Bronchial epithelial cell (primary cell): ENCODE measurements at regions not wholly inside any gene's neighbourhood (a gene's known extent, or its start where the extent isn't known, plus 50 kb on each side); places are given as distances from the start of the nearest gene placed in this dataset.

Experiments used
- DNase-seq: peaks from one replicate; pipeline ENCODE4 v3.0.0-alpha.2; 2010; ENCODE audit warnings: low read depth
- FAIRE-seq: peaks from 2 replicates; lab custom pipeline; 2011; peaks lifted over from hg19 to GRCh38; lab: Jason Lieb, UNC
- H3K27me3 ChIP-seq: 2 replicates; pipeline ENCODE4 v1.5.1; 2011; ENCODE audit warnings: low read length; ENCODE audit not compliant: control insufficient read depth, insufficient read depth
- H3K36me3 ChIP-seq: 2 replicates; pipeline ENCODE4 v1.5.1; 2011; ENCODE audit warnings: low read length; ENCODE audit not compliant: control insufficient read depth, insufficient read depth
- H3K4me3 ChIP-seq: 2 replicates; pipeline ENCODE4 v1.5.1; 2011; ENCODE audit warnings: mild to moderate bottlenecking, low read depth, low read length, control low read depth
- TF ChIP-seq, protein P1 (sequence below): IDR thresholded peaks from 2 replicates; pipeline ENCODE4 v1.5.1; 2011; ENCODE audit warnings: mild to moderate bottlenecking, moderate library complexity, low read length, control low read depth, inconsistent platforms; ENCODE audit not compliant: insufficient read depth, severe bottlenecking

DNA sequence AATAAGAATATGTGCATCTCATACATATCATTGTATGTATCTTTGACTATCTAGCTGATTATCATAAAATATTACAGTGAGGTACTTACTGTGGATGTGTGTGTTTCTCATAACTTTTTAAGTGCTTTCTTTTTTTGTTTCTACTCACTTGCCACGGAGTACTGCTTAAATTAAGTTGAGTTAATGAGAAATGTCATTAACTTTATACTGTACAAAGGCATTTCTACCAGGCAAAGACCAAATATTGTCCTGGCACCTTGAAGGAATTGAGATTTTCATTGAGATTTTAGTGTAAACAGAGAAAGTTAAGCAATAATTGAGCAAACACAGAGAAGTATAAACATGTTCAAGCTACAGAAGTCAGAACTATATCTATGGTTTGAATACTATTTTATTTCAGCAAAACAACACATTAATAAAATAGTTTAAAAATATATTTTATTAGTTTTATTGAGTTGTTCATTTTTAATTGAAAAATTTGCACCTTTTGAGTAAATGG, 1750.0 kb downstream of the PCDH7 start:
- no peaks in the 10 kb centered on the region for H3K27me3 ChIP-seq
- FAIRE-seq = no peak
- TF ChIP-seq, protein P1, sequence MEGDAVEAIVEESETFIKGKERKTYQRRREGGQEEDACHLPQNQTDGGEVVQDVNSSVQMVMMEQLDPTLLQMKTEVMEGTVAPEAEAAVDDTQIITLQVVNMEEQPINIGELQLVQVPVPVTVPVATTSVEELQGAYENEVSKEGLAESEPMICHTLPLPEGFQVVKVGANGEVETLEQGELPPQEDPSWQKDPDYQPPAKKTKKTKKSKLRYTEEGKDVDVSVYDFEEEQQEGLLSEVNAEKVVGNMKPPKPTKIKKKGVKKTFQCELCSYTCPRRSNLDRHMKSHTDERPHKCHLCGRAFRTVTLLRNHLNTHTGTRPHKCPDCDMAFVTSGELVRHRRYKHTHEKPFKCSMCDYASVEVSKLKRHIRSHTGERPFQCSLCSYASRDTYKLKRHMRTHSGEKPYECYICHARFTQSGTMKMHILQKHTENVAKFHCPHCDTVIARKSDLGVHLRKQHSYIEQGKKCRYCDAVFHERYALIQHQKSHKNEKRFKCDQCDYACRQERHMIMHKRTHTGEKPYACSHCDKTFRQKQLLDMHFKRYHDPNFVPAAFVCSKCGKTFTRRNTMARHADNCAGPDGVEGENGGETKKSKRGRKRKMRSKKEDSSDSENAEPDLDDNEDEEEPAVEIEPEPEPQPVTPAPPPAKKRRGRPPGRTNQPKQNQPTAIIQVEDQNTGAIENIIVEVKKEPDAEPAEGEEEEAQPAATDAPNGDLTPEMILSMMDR = no peak
- DNase-seq = no peak
- H3K4me3 ChIP-seq = no peak overlapping the region
- H3K36me3 ChIP-seq = no peaks in the 10 kb centered on the region

DNA sequence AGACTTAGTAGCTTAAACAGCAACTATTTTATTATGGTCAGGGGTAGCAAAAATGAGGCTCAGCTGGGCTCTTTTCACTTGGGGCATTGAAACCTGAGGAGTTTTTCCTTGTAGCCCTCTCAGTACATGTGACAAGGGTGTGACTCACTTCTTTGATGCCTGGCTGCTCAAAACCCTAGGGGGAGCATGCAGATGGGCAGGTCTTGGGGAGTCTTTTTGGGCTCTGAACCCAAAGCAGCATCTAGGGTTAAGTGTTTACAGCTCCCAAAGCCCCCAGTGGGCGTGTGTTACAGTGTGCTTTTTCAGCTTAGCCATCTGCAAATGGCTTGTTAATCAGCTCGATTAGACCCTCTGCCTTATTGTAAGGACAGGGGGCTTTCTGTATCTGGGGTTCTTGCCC, 1752.7 kb downstream of the PCDH7 start:
- Histone ChIP-seq H3K36me3 (no peaks in the 10 kb centered on the region), H3K27me3 (no peaks in the 10 kb centered on the region), H3K4me3 (no peak overlapping the region)
- no peak for FAIRE-seq
- TF ChIP-seq, protein P1 = no peak
- peak; percentile 13 for DNase-seq

DNA sequence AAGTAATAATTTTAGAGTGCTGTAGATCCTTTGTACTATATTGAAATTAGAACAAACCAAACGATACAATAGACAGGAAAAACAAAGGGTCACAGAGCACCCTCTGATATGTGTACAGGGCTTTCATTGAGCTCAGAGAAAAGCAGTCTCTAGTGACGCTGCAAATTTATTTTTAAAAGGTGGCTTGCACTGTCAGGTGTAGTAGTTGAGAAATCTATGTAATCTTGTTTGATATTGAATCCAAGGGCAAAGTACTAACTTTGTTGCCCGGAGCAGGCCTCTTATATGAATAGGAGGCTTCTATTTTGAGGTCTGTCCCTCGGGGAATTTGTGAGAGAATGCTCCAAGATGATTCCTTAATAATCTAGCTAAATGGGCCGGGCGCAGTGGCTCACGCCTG, 1755.5 kb downstream of the PCDH7 start:
- Histone ChIP-seq H3K36me3 (no peaks in the 10 kb centered on the region), H3K27me3 (no peaks in the 10 kb centered on the region), H3K4me3 (no peak overlapping the region)
- FAIRE-seq (no peak), DNase-seq (no peak)
- TF ChIP-seq, protein P1 = no peak

DNA sequence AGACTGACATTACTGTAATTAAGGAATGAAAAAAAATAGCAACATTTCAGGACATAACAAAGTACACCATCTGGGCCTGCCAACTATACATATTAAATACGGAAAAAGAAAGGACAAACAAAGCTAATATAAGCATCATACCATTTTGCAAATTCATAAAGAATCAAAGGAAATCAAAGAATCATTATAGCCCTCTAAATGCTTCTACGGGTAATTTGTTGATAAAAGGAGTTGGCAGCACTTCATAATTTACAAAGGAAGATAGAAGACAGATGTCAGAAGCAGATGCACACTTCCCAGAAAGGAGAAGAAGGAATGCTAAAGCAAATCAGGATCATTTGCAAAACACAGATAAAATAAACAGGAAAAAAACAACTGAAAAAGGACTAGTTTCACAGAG, 1757.3 kb downstream of the PCDH7 start:
- H3K4me3 ChIP-seq = no peak overlapping the region
- TF ChIP-seq, protein P1 = no peak
- H3K27me3 ChIP-seq = no peaks in the 10 kb centered on the region
- H3K36me3 ChIP-seq = no peaks in the 10 kb centered on the region
- FAIRE-seq (no peak), DNase-seq (no peak)

DNA sequence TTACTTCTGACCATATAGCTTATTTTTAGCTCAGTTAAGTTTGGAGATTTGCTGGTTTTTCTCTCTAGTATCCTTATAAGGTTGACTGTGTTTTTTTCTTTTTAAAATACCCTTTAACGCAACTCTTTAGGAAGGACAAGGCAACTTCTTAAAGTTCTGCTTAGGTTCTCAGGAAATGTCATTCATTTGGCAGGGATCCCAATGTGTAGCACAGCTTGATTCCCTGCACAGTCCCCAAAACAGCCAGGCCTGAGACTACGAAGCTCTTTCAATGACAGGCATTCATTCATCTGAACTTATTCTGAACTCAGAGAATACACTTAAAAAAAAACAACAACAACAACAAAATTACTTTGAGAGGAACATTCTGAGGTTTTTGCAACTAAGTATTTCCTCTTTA, 1765.8 kb downstream of the PCDH7 start:
- Histone ChIP-seq H3K36me3 (no peaks in the 10 kb centered on the region), H3K4me3 (no peak overlapping the region), H3K27me3 (no peaks in the 10 kb centered on the region)
- TF ChIP-seq, protein P1 = no peak
- FAIRE-seq (no peak), DNase-seq (no peak)

DNA sequence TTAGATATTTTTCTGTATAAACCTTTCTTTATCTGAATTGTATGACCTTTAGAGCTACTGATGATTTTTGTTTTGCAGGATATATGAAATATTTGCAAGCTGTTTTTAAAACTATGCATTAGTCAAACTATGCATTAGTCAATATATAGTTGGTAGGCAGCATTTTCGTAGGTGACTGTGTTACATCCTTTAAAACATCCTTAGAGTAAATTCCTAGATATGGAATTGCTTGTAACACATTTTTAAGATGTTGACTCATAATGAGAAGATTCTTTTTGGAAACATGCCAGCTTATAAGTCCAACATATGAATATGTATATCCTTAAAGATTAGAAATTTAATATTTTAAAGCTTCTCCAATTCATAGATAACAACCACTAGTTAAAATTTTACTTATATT, 1768.5 kb downstream of the PCDH7 start:
- no peak for FAIRE-seq
- TF ChIP-seq, protein P1 = no peak
- DNase-seq = peak; percentile 63

More for the DNA sequence above, 1768.5 kb downstream of the PCDH7 start:
- Histone ChIP-seq H3K27me3 (no peaks in the 10 kb centered on the region), H3K4me3 (no peak overlapping the region), H3K36me3 (no peaks in the 10 kb centered on the region)
